Epithelial cell of proximal tubule (primary cell): ENCODE measurements at regions not wholly inside any gene's neighbourhood (a gene's known extent, or its start where the extent isn't known, plus 50 kb on each side); places are given as distances from the start of the nearest gene placed in this dataset.
"Not testable (repeated sequence)": the region's sequence is repeated elsewhere in the genome, so short reads cannot be mapped to it uniquely, and the experiment has no call there.

Experiments used
- DNase-seq: peaks from one replicate; pipeline ENCODE4 v3.0.0-alpha.2; 2011; ENCODE audit warnings: low read depth
- H3K4me3 ChIP-seq: 2 replicates; pipeline ENCODE4 v1.5.1; 2011; ENCODE audit warnings: low read depth, mild to moderate bottlenecking, low read length
- TF ChIP-seq, protein P1 (sequence below): conservative IDR thresholded peaks from 2 replicates; pipeline ENCODE4 v1.5.1; 2012; ENCODE audit warnings: low read depth, mild to moderate bottlenecking, low read length

DNA sequence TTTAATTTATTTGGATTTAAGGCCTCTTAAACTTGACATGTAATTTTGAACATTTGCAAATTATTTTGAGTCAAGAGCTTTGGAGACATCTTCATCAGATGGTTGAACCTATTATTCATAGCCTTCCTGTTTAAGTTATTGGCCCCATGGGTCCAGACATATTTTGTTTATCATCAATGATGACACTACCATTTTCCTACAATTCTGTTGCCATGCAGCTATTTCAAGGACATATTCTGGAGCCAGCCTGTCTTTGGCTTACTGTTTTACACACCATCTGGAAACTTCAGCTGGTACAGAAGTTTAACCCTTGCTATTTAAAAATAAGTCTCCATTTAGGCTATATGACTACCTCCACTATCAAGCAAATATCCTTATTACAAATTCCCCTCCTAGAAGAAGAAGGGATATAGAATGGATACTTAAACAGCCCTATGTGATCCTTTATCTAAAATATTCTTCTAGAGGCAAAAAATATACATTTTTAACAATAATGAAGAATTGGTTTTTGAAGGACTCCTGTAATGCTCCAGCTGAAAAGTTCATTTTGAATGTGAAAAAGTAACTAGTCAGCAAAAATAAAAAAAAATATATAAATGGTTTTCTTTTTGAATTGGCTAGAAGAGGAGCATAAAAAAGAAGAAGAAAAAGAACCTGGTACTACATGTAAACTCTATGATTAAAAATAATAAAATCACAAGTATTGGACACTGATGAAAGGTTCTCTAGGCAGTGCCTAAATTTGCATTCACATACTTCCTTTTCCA lies 544.0 kb upstream of the HS3ST5 start:
- no peak overlapping the region for H3K4me3 ChIP-seq
- no peak for DNase-seq
- TF ChIP-seq, protein P1, sequence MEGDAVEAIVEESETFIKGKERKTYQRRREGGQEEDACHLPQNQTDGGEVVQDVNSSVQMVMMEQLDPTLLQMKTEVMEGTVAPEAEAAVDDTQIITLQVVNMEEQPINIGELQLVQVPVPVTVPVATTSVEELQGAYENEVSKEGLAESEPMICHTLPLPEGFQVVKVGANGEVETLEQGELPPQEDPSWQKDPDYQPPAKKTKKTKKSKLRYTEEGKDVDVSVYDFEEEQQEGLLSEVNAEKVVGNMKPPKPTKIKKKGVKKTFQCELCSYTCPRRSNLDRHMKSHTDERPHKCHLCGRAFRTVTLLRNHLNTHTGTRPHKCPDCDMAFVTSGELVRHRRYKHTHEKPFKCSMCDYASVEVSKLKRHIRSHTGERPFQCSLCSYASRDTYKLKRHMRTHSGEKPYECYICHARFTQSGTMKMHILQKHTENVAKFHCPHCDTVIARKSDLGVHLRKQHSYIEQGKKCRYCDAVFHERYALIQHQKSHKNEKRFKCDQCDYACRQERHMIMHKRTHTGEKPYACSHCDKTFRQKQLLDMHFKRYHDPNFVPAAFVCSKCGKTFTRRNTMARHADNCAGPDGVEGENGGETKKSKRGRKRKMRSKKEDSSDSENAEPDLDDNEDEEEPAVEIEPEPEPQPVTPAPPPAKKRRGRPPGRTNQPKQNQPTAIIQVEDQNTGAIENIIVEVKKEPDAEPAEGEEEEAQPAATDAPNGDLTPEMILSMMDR: no peak

DNA sequence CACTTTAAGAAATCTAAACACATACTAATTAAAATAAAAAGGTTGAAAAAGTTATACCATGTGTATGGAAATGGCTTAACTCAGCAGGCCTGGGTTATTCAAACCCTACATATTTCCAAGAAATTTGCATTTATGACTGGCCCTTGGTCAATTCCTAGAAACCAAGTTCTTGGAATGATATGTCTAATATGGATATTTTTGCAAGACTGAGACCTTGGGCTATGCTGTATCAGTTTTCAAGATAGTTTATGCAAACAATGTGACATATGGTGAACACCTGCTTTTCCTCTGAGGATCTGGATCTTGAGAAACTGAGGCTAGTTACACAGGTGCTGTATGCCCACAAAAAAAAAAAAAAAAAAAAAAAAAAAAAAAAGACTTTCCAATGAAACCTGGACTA lies 536.9 kb upstream of the HS3ST5 start:
- DNase-seq: no peak
- TF ChIP-seq, protein P1: no peak
- no peak overlapping the region for H3K4me3 ChIP-seq

DNA sequence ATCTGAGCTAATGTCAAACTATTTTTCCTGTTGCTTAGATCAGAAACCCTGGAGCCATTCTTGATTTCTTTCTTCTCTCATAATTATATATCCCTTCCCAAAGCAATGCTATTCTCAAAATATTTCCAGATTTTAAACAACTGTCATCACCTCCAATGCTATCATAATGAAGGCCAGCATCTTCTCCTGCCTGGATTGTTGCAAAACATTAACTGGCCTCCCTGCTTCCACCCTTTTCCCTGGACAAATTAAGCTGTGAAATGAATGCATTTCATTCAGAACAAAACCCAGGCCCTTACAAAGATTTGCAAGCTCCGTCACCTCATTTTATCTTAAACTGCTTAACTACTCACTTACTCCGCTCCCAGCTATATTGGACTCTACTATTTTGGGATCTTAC lies 535.3 kb upstream of the HS3ST5 start:
- TF ChIP-seq, protein P1: no peak
- no peak for DNase-seq
- no peak overlapping the region for H3K4me3 ChIP-seq

DNA sequence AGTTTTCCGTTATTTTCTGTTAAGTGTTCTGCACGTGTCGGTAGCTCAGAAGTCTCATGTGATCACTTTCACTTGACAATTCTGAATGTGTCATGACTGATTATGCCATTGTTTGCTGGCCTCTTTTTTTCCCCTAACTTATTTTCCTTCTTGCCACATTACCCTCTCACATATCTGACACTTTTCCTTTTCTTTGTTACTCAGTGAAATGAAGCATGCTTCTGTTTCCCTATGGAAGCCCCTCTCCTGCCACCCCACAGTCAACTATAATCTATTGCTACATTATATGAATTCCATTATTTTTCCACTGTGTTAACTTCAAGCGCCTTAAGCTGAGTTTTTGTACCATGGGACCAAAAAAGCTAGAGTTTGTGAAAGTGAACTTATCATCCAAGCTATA lies 531.6 kb upstream of the HS3ST5 start:
- TF ChIP-seq, protein P1: no peak
- DNase-seq: no peak
- no peak overlapping the region for H3K4me3 ChIP-seq

DNA sequence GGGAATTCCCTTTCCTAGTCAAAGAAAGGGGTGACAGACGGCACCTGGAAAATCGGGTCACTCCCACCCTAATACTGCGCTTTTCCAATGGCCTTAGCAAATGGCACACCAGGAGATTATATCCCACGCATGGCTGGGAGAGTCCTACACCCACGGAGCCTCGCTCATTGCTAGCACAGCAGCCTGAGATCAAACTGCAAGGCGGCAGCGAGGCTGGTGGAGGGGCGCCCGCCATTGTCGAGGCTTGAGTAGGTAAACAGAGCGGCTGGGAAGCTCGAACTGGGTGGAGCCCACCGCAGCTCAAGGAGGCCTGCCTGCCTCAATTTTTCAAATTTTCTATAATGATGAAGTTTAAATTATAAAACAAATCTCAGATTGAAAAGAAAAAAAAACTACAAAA lies 522.7 kb upstream of the HS3ST5 start:
- not testable (repeated sequence) for H3K4me3 ChIP-seq, DNase-seq

DNA sequence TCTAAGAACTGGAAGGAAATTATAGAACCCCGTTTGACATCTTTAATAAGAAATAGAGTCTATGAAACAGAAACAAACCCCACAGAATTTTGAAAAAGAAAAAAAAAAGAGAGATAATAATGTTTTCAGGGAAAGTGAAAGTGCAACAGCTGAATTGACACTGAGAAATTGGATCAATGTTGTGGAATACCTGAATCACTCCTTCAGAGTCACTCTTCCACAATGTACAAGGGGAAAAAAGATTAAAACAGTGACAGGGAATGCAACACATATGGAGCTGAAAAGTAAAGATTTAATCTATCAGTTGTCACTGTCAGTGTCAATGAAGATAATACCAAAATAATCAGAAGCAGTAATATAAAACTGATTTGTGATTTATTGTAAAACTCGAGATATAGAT lies 520.8 kb upstream of the HS3ST5 start:
- no peak for DNase-seq
- TF ChIP-seq, protein P1: no peak
- no peak overlapping the region for H3K4me3 ChIP-seq

DNA sequence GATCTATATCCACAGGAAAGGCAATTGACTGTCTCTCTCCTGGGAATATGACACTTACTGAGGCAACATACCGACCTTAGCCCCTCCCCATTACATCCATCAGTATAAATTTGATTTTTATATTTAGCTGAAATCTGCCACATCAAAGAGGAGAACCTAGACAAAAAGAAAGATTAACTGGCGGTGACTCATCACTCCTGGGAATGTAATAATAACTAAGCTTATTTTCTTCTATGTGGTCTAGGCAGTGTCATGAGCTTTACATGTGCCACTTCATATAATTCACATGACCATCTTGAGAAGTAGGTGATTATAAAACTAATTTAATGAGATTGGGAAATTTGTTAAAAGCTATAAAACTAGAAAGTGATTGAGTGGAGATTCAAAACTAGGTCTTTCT lies 520.0 kb upstream of the HS3ST5 start:
- TF ChIP-seq, protein P1: no peak

More for the DNA sequence above, 520.0 kb upstream of the HS3ST5 start:
- DNase-seq: no peak
- no peak overlapping the region for H3K4me3 ChIP-seq
